Caco-2 (cell line): ENCODE measurements at regions not wholly inside any gene's neighbourhood (a gene's known extent, or its start where the extent isn't known, plus 50 kb on each side); places are given as distances from the start of the nearest gene placed in this dataset.

ENCODE experiments used
- BruUV-seq: library from RNA; stranded (reverse); fragments of 400-500 nt; replicated peaks from 2 replicates; lab custom pipeline; 2021; lab: Mats Ljungman, UMichigan
- CTCF ChIA-PET: fragments of 300-600 bp; sonication (Branson Sonifier 250); formaldehyde crosslinking; loops from one replicate; lab custom pipeline; 2022; ENCODE audit warnings: antibody characterized with exemption; lab: Charles Lee
- POLR2A ChIA-PET: fragments of 300-600 bp; sonication (Branson Sonifier 250); formaldehyde crosslinking; loops from one replicate; lab custom pipeline; 2022; ENCODE audit warnings: antibody characterized with exemption; lab: Charles Lee
- DNase-seq, 2 experiments: peaks; one replicate each; pipeline versions ENCODE4 v3.0.0 to v3.0.0-alpha.2; 2020 to 2022
- H3K27me3 ChIP-seq: replicated peaks from 2 replicates; pipeline ENCODE4 v1.6.0; 2011; ENCODE audit warnings: low read length; ENCODE audit not compliant: control insufficient read depth, insufficient read depth
- H3K36me3 ChIP-seq: 2 replicates; pipeline ENCODE4 v1.5.1; 2011; ENCODE audit warnings: low read length; ENCODE audit not compliant: control insufficient read depth, insufficient read depth
- H3K4me1 ChIP-seq: fragments of 250-450 bp; sonication (Bioruptor Pico); 2 replicates; pipeline ENCODE4 v1.5.1; 2020; ENCODE audit warnings: mild to moderate bottlenecking
- H3K4me3 ChIP-seq: 2 replicates; pipeline ENCODE4 v1.5.1; 2011; ENCODE audit warnings: low read depth, mild to moderate bottlenecking, control low read depth, low read length
- H3K9me3 ChIP-seq: fragments of 250-450 bp; sonication (Bioruptor Pico); 2 replicates; pipeline ENCODE4 v1.5.1; 2020; ENCODE audit warnings: mild to moderate bottlenecking, moderate library complexity
- H3K27ac Mint-ChIP-seq: one replicate; pipeline ENCODE4 v1.8.0; 2022; ENCODE audit warnings: mixed read lengths; ENCODE audit not compliant: unreplicated experiment
- H3K27me3 Mint-ChIP-seq: one replicate; pipeline ENCODE4 v1.8.0; 2022; ENCODE audit warnings: mixed read lengths; ENCODE audit not compliant: insufficient read depth, unreplicated experiment
- H3K36me3 Mint-ChIP-seq: one replicate; pipeline ENCODE4 v1.8.0; 2022; ENCODE audit warnings: mild to moderate bottlenecking, mixed read lengths; ENCODE audit not compliant: insufficient read depth, unreplicated experiment
- H3K4me1 Mint-ChIP-seq: one replicate; pipeline ENCODE4 v1.8.0; 2022; ENCODE audit warnings: low read depth, mixed read lengths; ENCODE audit not compliant: unreplicated experiment
- H3K4me3 Mint-ChIP-seq: one replicate; pipeline ENCODE4 v1.8.0; 2022; ENCODE audit warnings: mild to moderate bottlenecking, moderate library complexity, mixed read lengths; ENCODE audit not compliant: unreplicated experiment
- H3K9me3 Mint-ChIP-seq: one replicate; pipeline ENCODE4 v1.8.0; 2022; ENCODE audit warnings: mixed read lengths; ENCODE audit not compliant: unreplicated experiment
- CTCF ChIP-seq, 2 experiments: fragments of 200-600 bp in 1 of 2; IDR thresholded peaks; 1 replicate in 1 of 2; 2 replicates in 1 of 2; pipeline versions ENCODE4 v1.5.1 to v1.8.0; 2011 to 2022; ENCODE audit warnings: antibody characterized with exemption in 1 of 2, control low read depth in 1 of 2, inconsistent platforms in 1 of 2, low read depth in 1 of 2, low read length in 1 of 2, mild to moderate bottlenecking in 1 of 2, moderate library complexity in 1 of 2; ENCODE audit not compliant: insufficient read depth in 1 of 2, severe bottlenecking in 1 of 2, unreplicated experiment in 1 of 2
- intact Hi-C: fragments of 100-400 bp; cut with micrococcal nuclease; formaldehyde crosslinking; loops from one replicate; pipeline ENCODE4 v1.10.0; 2022; ENCODE audit not compliant: unreplicated experiment

GRCh38 chr1:181341026-181341632 lies 142.2 kb upstream of the CACNA1E start:
- no peaks in the 10 kb centered on the region for H3K36me3 ChIP-seq
- Mint-ChIP-seq H3K27me3 (peaks cover 18% of the 10 kb centered on the region), H3K4me1 (no peaks in the 10 kb centered on the region), H3K9me3 (peaks cover 10% of the 10 kb centered on the region), H3K27ac (no peak overlapping the region), H3K36me3 (no peaks in the 10 kb centered on the region), H3K4me3 (no peak overlapping the region)
- TF ChIP-seq CTCF (IDR thresholded peaks at IDR 0.05; ENCODE audit: insufficient read depth in 1 of 2, low read depth in 1 of 2, low read length in 1 of 2, severe bottlenecking in 1 of 2, unreplicated experiment in 1 of 2): no peak
- no TSS peak for BruUV-seq
- no peak for DNase-seq
- intact Hi-C loops: no loop called here
- CTCF ChIA-PET: no interaction called here
- no peaks in the 10 kb centered on the region for H3K4me1 ChIP-seq
- no peaks in the 10 kb centered on the region; the same call in 1 of the 2 replicates for H3K27me3 ChIP-seq
- no peaks in the 10 kb centered on the region for H3K9me3 ChIP-seq
- H3K4me3 ChIP-seq: no peak overlapping the region
- POLR2A ChIA-PET: no interaction called here

GRCh38 chr1:181344091-181344490 lies 139.2 kb upstream of the CACNA1E start:
- DNase-seq: no peak
- Mint-ChIP-seq H3K9me3 (no peaks in the 10 kb centered on the region), H3K4me3 (no peak overlapping the region), H3K27ac (no peak overlapping the region), H3K4me1 (no peaks in the 10 kb centered on the region), H3K27me3 (peaks cover 25% of the 10 kb centered on the region), H3K36me3 (no peaks in the 10 kb centered on the region)
- H3K4me3 ChIP-seq: no peak overlapping the region
- POLR2A ChIA-PET: no interaction called here
- intact Hi-C loops: no loop called here
- CTCF ChIA-PET: no interaction called here
- no TSS peak for BruUV-seq
- no peaks in the 10 kb centered on the region for H3K4me1 ChIP-seq
- no peak for TF ChIP-seq CTCF (IDR thresholded peaks at IDR 0.05; ENCODE audit: insufficient read depth in 1 of 2, low read depth in 1 of 2, low read length in 1 of 2, severe bottlenecking in 1 of 2, unreplicated experiment in 1 of 2)
- no peaks in the 10 kb centered on the region for H3K9me3 ChIP-seq
- H3K36me3 ChIP-seq: no peaks in the 10 kb centered on the region
- peaks cover 2% of the 10 kb centered on the region for H3K27me3 ChIP-seq

- Mint-ChIP-seq H3K4me3 (no peak overlapping the region), H3K27me3 (peaks cover 25% of the 10 kb centered on the region), H3K27ac (no peak overlapping the region), H3K9me3 (no peaks in the 10 kb centered on the region), H3K4me1 (no peaks in the 10 kb centered on the region), H3K36me3 (no peaks in the 10 kb centered on the region)
- Histone ChIP-seq H3K27me3 (peaks cover 2% of the 10 kb centered on the region), H3K9me3 (no peaks in the 10 kb centered on the region), H3K4me3 (no peak overlapping the region), H3K36me3 (no peaks in the 10 kb centered on the region), H3K4me1 (no peaks in the 10 kb centered on the region)
- BruUV-seq: no TSS peak
- POLR2A ChIA-PET: no interaction called here
- CTCF ChIA-PET: no interaction called here
- TF ChIP-seq CTCF (IDR thresholded peaks at IDR 0.05; ENCODE audit: insufficient read depth in 1 of 2, low read depth in 1 of 2, low read length in 1 of 2, severe bottlenecking in 1 of 2, unreplicated experiment in 1 of 2): no peak
- no peak for DNase-seq
- intact Hi-C loops: no loop called here
These were observed 138.2 kb upstream of the CACNA1E start for GRCh38 chr1:181345146-181345545.
